ENCODE measurements at regions not wholly inside any gene's neighbourhood (a gene's known extent, or its start where the extent isn't known, plus 50 kb on each side); places are given as distances from the start of the nearest gene placed in this dataset.

- no peak for TF ChIP-seq CTCF (IDR thresholded peaks at IDR 0.05; ENCODE audit: borderline replicate concordance, insufficient read depth, low read depth, low read length)
- no peak overlapping the region for H3K4me3 ChIP-seq (ENCODE audit: low read depth, low read length)
These were observed 864.6 kb upstream of the ACO1 start for GRCh38 chr9:31519826-31520225.

- no peak overlapping the region for H3K4me3 ChIP-seq (ENCODE audit: low read depth, low read length)
- TF ChIP-seq CTCF (IDR thresholded peaks at IDR 0.05; ENCODE audit: borderline replicate concordance, insufficient read depth, low read depth, low read length): no peak
These were observed 864.0 kb upstream of the ACO1 start for GRCh38 chr9:31520301-31521085.

GRCh38 chr9:31535651-31536050 is 848.8 kb upstream of the ACO1 start:
- TF ChIP-seq CTCF (IDR thresholded peaks at IDR 0.05; ENCODE audit: borderline replicate concordance, insufficient read depth, low read depth, low read length): no peak
- H3K4me3 ChIP-seq (ENCODE audit: low read depth, low read length): no peak overlapping the region

- TF ChIP-seq CTCF (IDR thresholded peaks at IDR 0.05; ENCODE audit: borderline replicate concordance, insufficient read depth, low read depth, low read length): no peak
- H3K4me3 ChIP-seq (ENCODE audit: low read depth, low read length): no peak overlapping the region
These were observed 848.0 kb upstream of the ACO1 start for GRCh38 chr9:31536471-31536870.

GRCh38 chr9:31541721-31542281 is 842.6 kb upstream of the ACO1 start:
- no peak for TF ChIP-seq CTCF (IDR thresholded peaks at IDR 0.05; ENCODE audit: borderline replicate concordance, insufficient read depth, low read depth, low read length)
- H3K4me3 ChIP-seq (ENCODE audit: low read depth, low read length): no peak overlapping the region

GRCh38 chr9:31542384-31543055 is 841.9 kb upstream of the ACO1 start:
- no peak overlapping the region for H3K4me3 ChIP-seq (ENCODE audit: low read depth, low read length)
- peak; percentile 64 for TF ChIP-seq CTCF (IDR thresholded peaks at IDR 0.05; ENCODE audit: borderline replicate concordance, insufficient read depth, low read depth, low read length)

All from GM12875 (cell line).